ENCODE measurements at regions not wholly inside any gene's neighbourhood (a gene's known extent, or its start where the extent isn't known, plus 50 kb on each side); places are given as distances from the start of the nearest gene placed in this dataset.

DNA sequence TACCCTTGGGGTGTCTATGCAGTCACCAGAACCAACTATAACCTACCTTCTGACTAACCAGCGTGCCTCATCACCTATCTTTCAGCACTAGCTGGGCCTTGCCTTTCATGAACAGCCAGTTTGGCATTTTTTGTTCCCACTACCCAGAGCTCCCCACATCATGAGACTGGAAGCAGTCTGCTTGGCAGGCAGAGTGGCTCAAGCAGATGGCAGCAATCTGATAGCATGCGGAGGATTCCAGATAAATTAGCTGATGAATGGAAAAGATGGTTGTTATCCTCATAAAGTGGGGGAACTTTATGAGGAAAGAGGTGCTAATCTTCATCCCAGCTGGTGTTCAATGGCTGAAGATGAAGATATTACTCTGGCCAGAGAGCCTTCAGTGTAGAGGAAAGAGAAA lies 243.2 kb upstream of the EDA2R start:
- no peak overlapping the region for H3K4me3 ChIP-seq (ENCODE audit: insufficient read depth, low read length, poor library complexity, severe bottlenecking)
- no peak overlapping the region for H3K4me2 ChIP-seq (ENCODE audit: low read depth, low read length, poor library complexity, severe bottlenecking)
- H4K20me1 ChIP-seq (ENCODE audit: low read depth, low read length): no peaks in the 10 kb centered on the region
- no peak overlapping the region for H3K9ac ChIP-seq (ENCODE audit: low read length)
- H3K79me2 ChIP-seq (ENCODE audit: insufficient read depth, low read length): no peaks in the 10 kb centered on the region
- TF ChIP-seq, protein P1, sequence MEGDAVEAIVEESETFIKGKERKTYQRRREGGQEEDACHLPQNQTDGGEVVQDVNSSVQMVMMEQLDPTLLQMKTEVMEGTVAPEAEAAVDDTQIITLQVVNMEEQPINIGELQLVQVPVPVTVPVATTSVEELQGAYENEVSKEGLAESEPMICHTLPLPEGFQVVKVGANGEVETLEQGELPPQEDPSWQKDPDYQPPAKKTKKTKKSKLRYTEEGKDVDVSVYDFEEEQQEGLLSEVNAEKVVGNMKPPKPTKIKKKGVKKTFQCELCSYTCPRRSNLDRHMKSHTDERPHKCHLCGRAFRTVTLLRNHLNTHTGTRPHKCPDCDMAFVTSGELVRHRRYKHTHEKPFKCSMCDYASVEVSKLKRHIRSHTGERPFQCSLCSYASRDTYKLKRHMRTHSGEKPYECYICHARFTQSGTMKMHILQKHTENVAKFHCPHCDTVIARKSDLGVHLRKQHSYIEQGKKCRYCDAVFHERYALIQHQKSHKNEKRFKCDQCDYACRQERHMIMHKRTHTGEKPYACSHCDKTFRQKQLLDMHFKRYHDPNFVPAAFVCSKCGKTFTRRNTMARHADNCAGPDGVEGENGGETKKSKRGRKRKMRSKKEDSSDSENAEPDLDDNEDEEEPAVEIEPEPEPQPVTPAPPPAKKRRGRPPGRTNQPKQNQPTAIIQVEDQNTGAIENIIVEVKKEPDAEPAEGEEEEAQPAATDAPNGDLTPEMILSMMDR (IDR thresholded peaks at IDR 0.05; ENCODE audit: insufficient read depth, low read length, poor library complexity, severe bottlenecking): no peak
- TF ChIP-seq EZH2phosphoT487 (conservative IDR thresholded peaks at IDR 0.05; ENCODE audit: low read length): no peak
- H3K27ac ChIP-seq (ENCODE audit: low read depth, low read length): no peak overlapping the region
- no peaks in the 10 kb centered on the region for H3K27me3 ChIP-seq (ENCODE audit: low read length)
- H3K9me2 ChIP-seq (replicated peaks; ENCODE audit: insufficient read depth, low read length): no peaks in the 10 kb centered on the region
- H3K9me3 ChIP-seq (ENCODE audit: insufficient read depth, low read length): no peaks in the 10 kb centered on the region
- H3F3A ChIP-seq (ENCODE audit: insufficient read depth): no peaks in the 10 kb centered on the region
- no peaks in the 10 kb centered on the region for H3K36me3 ChIP-seq (ENCODE audit: low read length)
- H2AFZ ChIP-seq (ENCODE audit: low read depth, low read length, severe bottlenecking): no peak overlapping the region

DNA sequence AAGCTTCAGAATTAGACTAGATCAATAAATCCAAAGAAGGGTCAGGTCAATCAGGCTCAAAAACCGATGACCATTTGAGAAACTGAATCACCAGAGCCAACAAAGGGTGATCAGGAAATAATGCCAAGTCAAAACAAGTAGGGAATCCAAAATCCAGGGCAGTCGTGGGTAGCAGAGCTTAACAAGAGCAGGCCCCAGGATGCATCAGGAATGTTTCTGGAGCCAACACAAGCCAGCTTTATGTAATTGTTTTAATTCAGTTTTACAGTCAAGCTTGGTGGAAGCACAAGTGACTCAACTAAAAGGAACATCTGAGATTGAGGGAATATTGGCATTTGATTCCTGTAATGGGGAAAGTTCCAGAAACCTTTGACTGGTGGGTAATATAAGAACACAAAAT lies 237.9 kb upstream of the EDA2R start:
- TF ChIP-seq, protein P1 (IDR thresholded peaks at IDR 0.05; ENCODE audit: insufficient read depth, low read length, poor library complexity, severe bottlenecking): no peak
- TF ChIP-seq EZH2phosphoT487 (conservative IDR thresholded peaks at IDR 0.05; ENCODE audit: low read length): no peak
- Histone ChIP-seq H3K27ac (ENCODE audit: low read depth, low read length) (no peak overlapping the region), H3K27me3 (ENCODE audit: low read length) (no peaks in the 10 kb centered on the region), H3K4me2 (ENCODE audit: low read depth, low read length, poor library complexity, severe bottlenecking) (no peak overlapping the region), H3K9ac (ENCODE audit: low read length) (no peak overlapping the region), H3K9me2 (replicated peaks; ENCODE audit: insufficient read depth, low read length) (no peaks in the 10 kb centered on the region), H3K4me3 (ENCODE audit: insufficient read depth, low read length, poor library complexity, severe bottlenecking) (no peak overlapping the region), H3F3A (ENCODE audit: insufficient read depth) (no peaks in the 10 kb centered on the region), H4K20me1 (ENCODE audit: low read depth, low read length) (no peaks in the 10 kb centered on the region), H3K9me3 (ENCODE audit: insufficient read depth, low read length) (no peaks in the 10 kb centered on the region), H3K79me2 (ENCODE audit: insufficient read depth, low read length) (no peaks in the 10 kb centered on the region), H2AFZ (ENCODE audit: low read depth, low read length, severe bottlenecking) (no peak overlapping the region), H3K36me3 (ENCODE audit: low read length) (no peaks in the 10 kb centered on the region)

DNA sequence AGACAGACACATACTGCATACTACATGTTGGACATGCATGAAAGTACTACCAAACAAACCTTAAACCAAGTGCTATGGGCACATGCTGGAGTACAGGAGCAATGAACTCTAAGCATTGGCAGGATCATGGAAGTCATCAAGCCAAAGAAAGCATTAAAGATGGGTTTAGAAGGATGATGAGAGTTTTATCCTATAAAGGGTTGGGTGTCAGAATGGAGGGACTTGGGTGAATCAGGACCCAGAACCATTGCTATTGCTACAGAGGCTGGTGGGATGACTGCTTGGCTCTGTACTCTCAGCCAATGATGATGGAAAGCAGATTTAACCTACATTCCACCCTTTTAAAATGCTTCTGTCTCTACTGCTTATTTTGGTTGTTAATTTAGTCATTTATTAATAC lies 233.9 kb upstream of the EDA2R start:
- H3F3A ChIP-seq (ENCODE audit: insufficient read depth): no peaks in the 10 kb centered on the region
- no peaks in the 10 kb centered on the region for H3K9me3 ChIP-seq (ENCODE audit: insufficient read depth, low read length)
- H3K4me3 ChIP-seq (ENCODE audit: insufficient read depth, low read length, poor library complexity, severe bottlenecking): no peak overlapping the region
- no peaks in the 10 kb centered on the region for H3K9me2 ChIP-seq (replicated peaks; ENCODE audit: insufficient read depth, low read length)
- H3K4me2 ChIP-seq (ENCODE audit: low read depth, low read length, poor library complexity, severe bottlenecking): no peak overlapping the region
- H3K9ac ChIP-seq (ENCODE audit: low read length): no peak overlapping the region
- no peaks in the 10 kb centered on the region for H3K36me3 ChIP-seq (ENCODE audit: low read length)
- H2AFZ ChIP-seq (ENCODE audit: low read depth, low read length, severe bottlenecking): no peak overlapping the region
- TF ChIP-seq, protein P1 (IDR thresholded peaks at IDR 0.05; ENCODE audit: insufficient read depth, low read length, poor library complexity, severe bottlenecking): no peak
- no peak for TF ChIP-seq EZH2phosphoT487 (conservative IDR thresholded peaks at IDR 0.05; ENCODE audit: low read length)
- no peaks in the 10 kb centered on the region for H3K79me2 ChIP-seq (ENCODE audit: insufficient read depth, low read length)
- no peak overlapping the region for H3K27ac ChIP-seq (ENCODE audit: low read depth, low read length)
- H4K20me1 ChIP-seq (ENCODE audit: low read depth, low read length): no peaks in the 10 kb centered on the region
- H3K27me3 ChIP-seq (ENCODE audit: low read length): no peaks in the 10 kb centered on the region

DNA sequence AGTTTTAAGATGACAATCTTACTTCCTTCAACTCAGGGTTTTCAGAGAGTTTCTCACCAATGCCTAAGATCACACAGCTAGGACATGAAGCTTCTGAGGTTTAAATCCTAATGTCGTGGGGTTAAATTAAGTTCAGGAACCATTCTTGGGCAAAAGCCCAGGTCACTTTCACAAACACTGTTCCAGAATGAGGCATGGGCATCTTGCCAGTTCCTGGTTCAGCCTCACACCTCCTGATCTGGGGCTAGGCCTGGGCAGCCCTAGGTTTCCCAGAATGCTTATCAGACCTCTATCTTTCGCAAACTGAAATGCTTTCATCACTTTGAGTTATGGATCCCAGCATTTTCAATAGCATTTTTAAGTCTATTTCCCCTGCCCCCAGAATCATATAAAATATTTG lies 224.8 kb upstream of the EDA2R start:
- H3K4me3 ChIP-seq (ENCODE audit: insufficient read depth, low read length, poor library complexity, severe bottlenecking): no peak overlapping the region
- no peak overlapping the region for H2AFZ ChIP-seq (ENCODE audit: low read depth, low read length, severe bottlenecking)
- H3K27me3 ChIP-seq (ENCODE audit: low read length): no peaks in the 10 kb centered on the region
- H4K20me1 ChIP-seq (ENCODE audit: low read depth, low read length): no peaks in the 10 kb centered on the region
- no peaks in the 10 kb centered on the region for H3F3A ChIP-seq (ENCODE audit: insufficient read depth)
- H3K27ac ChIP-seq (ENCODE audit: low read depth, low read length): no peak overlapping the region
- no peak for TF ChIP-seq EZH2phosphoT487 (conservative IDR thresholded peaks at IDR 0.05; ENCODE audit: low read length)
- TF ChIP-seq, protein P1 (IDR thresholded peaks at IDR 0.05; ENCODE audit: insufficient read depth, low read length, poor library complexity, severe bottlenecking): no peak
- no peak overlapping the region for H3K4me2 ChIP-seq (ENCODE audit: low read depth, low read length, poor library complexity, severe bottlenecking)
- no peaks in the 10 kb centered on the region for H3K9me3 ChIP-seq (ENCODE audit: insufficient read depth, low read length)
- no peak overlapping the region for H3K9ac ChIP-seq (ENCODE audit: low read length)
- H3K79me2 ChIP-seq (ENCODE audit: insufficient read depth, low read length): no peaks in the 10 kb centered on the region
- no peaks in the 10 kb centered on the region for H3K36me3 ChIP-seq (ENCODE audit: low read length)
- no peaks in the 10 kb centered on the region for H3K9me2 ChIP-seq (replicated peaks; ENCODE audit: insufficient read depth, low read length)
